ENCODE measurements at regions not wholly inside any gene's neighbourhood (a gene's known extent, or its start where the extent isn't known, plus 50 kb on each side); places are given as distances from the start of the nearest gene placed in this dataset.

GRCh38 chr11:95692526-95693260 lies 96.9 kb downstream of the FAM76B start:
- Histone ChIP-seq H3K9me3 (replicated peaks; ENCODE audit: control insufficient read depth, low read depth, low read length) (no peaks in the 10 kb centered on the region), H3K27ac (ENCODE audit: low read length) (no peak overlapping the region)

GRCh38 chr11:95690100-95690499 lies 99.5 kb downstream of the FAM76B start:
- Histone ChIP-seq H3K4me3 (ENCODE audit: low read length) (no peak overlapping the region), H3K27ac (ENCODE audit: low read length) (no peak overlapping the region), H3K36me3 (ENCODE audit: control insufficient read depth, insufficient read depth, low read length) (no peaks in the 10 kb centered on the region), H3K4me1 (ENCODE audit: control insufficient read depth, insufficient read depth, low read length) (no peaks in the 10 kb centered on the region), H3K9me3 (replicated peaks; ENCODE audit: control insufficient read depth, low read depth, low read length) (no peaks in the 10 kb centered on the region), H3K27me3 (ENCODE audit: control insufficient read depth, insufficient read depth, low read length) (no peaks in the 10 kb centered on the region)
- DNase-seq = no peak
- WGBS (ENCODE audit: insufficient coverage) = no CpG with 5 or more reads among the region's 3 CpGs

More at GRCh38 chr11:95692526-95693260, 96.9 kb downstream of the FAM76B start:
- Histone ChIP-seq H3K27me3 (ENCODE audit: control insufficient read depth, insufficient read depth, low read length) (no peaks in the 10 kb centered on the region), H3K4me3 (ENCODE audit: low read length) (no peak overlapping the region), H3K4me1 (ENCODE audit: control insufficient read depth, insufficient read depth, low read length) (peaks cover 2% of the 10 kb centered on the region), H3K36me3 (ENCODE audit: control insufficient read depth, insufficient read depth, low read length) (no peaks in the 10 kb centered on the region)
- no peak for DNase-seq
- 81% methylated on average over 2 of the region's 3 CpGs for WGBS (ENCODE audit: insufficient coverage)

GRCh38 chr11:95688501-95689222 lies 100.9 kb downstream of the FAM76B start:
- Histone ChIP-seq H3K36me3 (ENCODE audit: control insufficient read depth, insufficient read depth, low read length) (no peaks in the 10 kb centered on the region), H3K27me3 (ENCODE audit: control insufficient read depth, insufficient read depth, low read length) (no peaks in the 10 kb centered on the region), H3K4me1 (ENCODE audit: control insufficient read depth, insufficient read depth, low read length) (no peaks in the 10 kb centered on the region), H3K27ac (ENCODE audit: low read length) (no peak overlapping the region), H3K9me3 (replicated peaks; ENCODE audit: control insufficient read depth, low read depth, low read length) (no peaks in the 10 kb centered on the region), H3K4me3 (ENCODE audit: low read length) (no peak overlapping the region)
- 75% methylated on average over 4 of the region's 7 CpGs for WGBS (ENCODE audit: insufficient coverage)
- DNase-seq = no peak

- Histone ChIP-seq H3K27ac (ENCODE audit: low read length) (no peak overlapping the region), H3K9me3 (replicated peaks; ENCODE audit: control insufficient read depth, low read depth, low read length) (no peaks in the 10 kb centered on the region), H3K36me3 (ENCODE audit: control insufficient read depth, insufficient read depth, low read length) (no peaks in the 10 kb centered on the region), H3K4me1 (ENCODE audit: control insufficient read depth, insufficient read depth, low read length) (no peaks in the 10 kb centered on the region), H3K27me3 (ENCODE audit: control insufficient read depth, insufficient read depth, low read length) (no peaks in the 10 kb centered on the region), H3K4me3 (ENCODE audit: low read length) (no peak overlapping the region)
- no peak for DNase-seq
- WGBS (ENCODE audit: insufficient coverage) = no CpG with 5 or more reads among the region's 2 CpGs
Observed at GRCh38 chr11:95688015-95688414, 101.6 kb downstream of the FAM76B start.

GRCh38 chr11:95686265-95686664 lies 103.3 kb downstream of the FAM76B start:
- no CpG with 5 or more reads among the region's 3 CpGs for WGBS (ENCODE audit: insufficient coverage)
- no peak overlapping the region for H3K27ac ChIP-seq (ENCODE audit: low read length)
- no peaks in the 10 kb centered on the region for H3K9me3 ChIP-seq (replicated peaks; ENCODE audit: control insufficient read depth, low read depth, low read length)
- no peaks in the 10 kb centered on the region for H3K27me3 ChIP-seq (ENCODE audit: control insufficient read depth, insufficient read depth, low read length)
- H3K4me3 ChIP-seq (ENCODE audit: low read length) = no peak overlapping the region
- no peaks in the 10 kb centered on the region for H3K4me1 ChIP-seq (ENCODE audit: control insufficient read depth, insufficient read depth, low read length)
- no peak for DNase-seq
- no peaks in the 10 kb centered on the region for H3K36me3 ChIP-seq (ENCODE audit: control insufficient read depth, insufficient read depth, low read length)

GRCh38 chr11:95684701-95685100 lies 104.9 kb downstream of the FAM76B start:
- no peak for DNase-seq
- Histone ChIP-seq H3K27me3 (ENCODE audit: control insufficient read depth, insufficient read depth, low read length) (no peaks in the 10 kb centered on the region), H3K4me1 (ENCODE audit: control insufficient read depth, insufficient read depth, low read length) (no peaks in the 10 kb centered on the region), H3K9me3 (replicated peaks; ENCODE audit: control insufficient read depth, low read depth, low read length) (no peaks in the 10 kb centered on the region), H3K4me3 (ENCODE audit: low read length) (no peak overlapping the region), H3K27ac (ENCODE audit: low read length) (no peak overlapping the region), H3K36me3 (ENCODE audit: control insufficient read depth, insufficient read depth, low read length) (no peaks in the 10 kb centered on the region)
- 67% methylated on average over 1 of the region's 2 CpGs for WGBS (ENCODE audit: insufficient coverage)

GRCh38 chr11:95684170-95684569 lies 105.4 kb downstream of the FAM76B start:
- Histone ChIP-seq H3K36me3 (ENCODE audit: control insufficient read depth, insufficient read depth, low read length) (no peaks in the 10 kb centered on the region), H3K9me3 (replicated peaks; ENCODE audit: control insufficient read depth, low read depth, low read length) (no peaks in the 10 kb centered on the region), H3K4me1 (ENCODE audit: control insufficient read depth, insufficient read depth, low read length) (no peaks in the 10 kb centered on the region), H3K27me3 (ENCODE audit: control insufficient read depth, insufficient read depth, low read length) (no peaks in the 10 kb centered on the region), H3K27ac (ENCODE audit: low read length) (no peak overlapping the region), H3K4me3 (ENCODE audit: low read length) (no peak overlapping the region)
- no CpG with 5 or more reads among the region's 1 CpG for WGBS (ENCODE audit: insufficient coverage)
- no peak for DNase-seq

GRCh38 chr11:95682552-95682951 lies 107.0 kb downstream of the FAM76B start:
- Histone ChIP-seq H3K4me1 (ENCODE audit: control insufficient read depth, insufficient read depth, low read length) (no peaks in the 10 kb centered on the region), H3K27me3 (ENCODE audit: control insufficient read depth, insufficient read depth, low read length) (no peaks in the 10 kb centered on the region), H3K36me3 (ENCODE audit: control insufficient read depth, insufficient read depth, low read length) (no peaks in the 10 kb centered on the region), H3K9me3 (replicated peaks; ENCODE audit: control insufficient read depth, low read depth, low read length) (no peaks in the 10 kb centered on the region), H3K4me3 (ENCODE audit: low read length) (no peak overlapping the region), H3K27ac (ENCODE audit: low read length) (peak overlapping the region; percentile 21)
- DNase-seq = no peak
- WGBS (ENCODE audit: insufficient coverage) = no CpG with 5 or more reads among the region's 2 CpGs

GRCh38 chr11:95680169-95680929 lies 109.2 kb downstream of the FAM76B start:
- no peaks in the 10 kb centered on the region for H3K4me1 ChIP-seq (ENCODE audit: control insufficient read depth, insufficient read depth, low read length)
- no CpG with 5 or more reads among the region's 3 CpGs for WGBS (ENCODE audit: insufficient coverage)
- no peaks in the 10 kb centered on the region for H3K9me3 ChIP-seq (replicated peaks; ENCODE audit: control insufficient read depth, low read depth, low read length)
- no peak overlapping the region for H3K4me3 ChIP-seq (ENCODE audit: low read length)
- H3K27ac ChIP-seq (ENCODE audit: low read length) = peak overlapping the region; percentile 78
- H3K36me3 ChIP-seq (ENCODE audit: control insufficient read depth, insufficient read depth, low read length) = no peaks in the 10 kb centered on the region
- DNase-seq = peak; percentile 96
- no peaks in the 10 kb centered on the region for H3K27me3 ChIP-seq (ENCODE audit: control insufficient read depth, insufficient read depth, low read length)

GRCh38 chr11:95678988-95679387 lies 110.6 kb downstream of the FAM76B start:
- 100% methylated on average over 1 of the region's 4 CpGs for WGBS (ENCODE audit: insufficient coverage)

More at GRCh38 chr11:95678988-95679387, 110.6 kb downstream of the FAM76B start:
- H3K27ac ChIP-seq (ENCODE audit: low read length) = no peak overlapping the region
- H3K9me3 ChIP-seq (replicated peaks; ENCODE audit: control insufficient read depth, low read depth, low read length) = no peaks in the 10 kb centered on the region
- no peaks in the 10 kb centered on the region for H3K27me3 ChIP-seq (ENCODE audit: control insufficient read depth, insufficient read depth, low read length)
- no peaks in the 10 kb centered on the region for H3K4me1 ChIP-seq (ENCODE audit: control insufficient read depth, insufficient read depth, low read length)
- H3K4me3 ChIP-seq (ENCODE audit: low read length) = no peak overlapping the region
- H3K36me3 ChIP-seq (ENCODE audit: control insufficient read depth, insufficient read depth, low read length) = no peaks in the 10 kb centered on the region
- no peak for DNase-seq

All from muscle of leg (tissue), 3 donors.